ENCODE measurements at regions not wholly inside any gene's neighbourhood (a gene's known extent, or its start where the extent isn't known, plus 50 kb on each side); places are given as distances from the start of the nearest gene placed in this dataset.

DNA sequence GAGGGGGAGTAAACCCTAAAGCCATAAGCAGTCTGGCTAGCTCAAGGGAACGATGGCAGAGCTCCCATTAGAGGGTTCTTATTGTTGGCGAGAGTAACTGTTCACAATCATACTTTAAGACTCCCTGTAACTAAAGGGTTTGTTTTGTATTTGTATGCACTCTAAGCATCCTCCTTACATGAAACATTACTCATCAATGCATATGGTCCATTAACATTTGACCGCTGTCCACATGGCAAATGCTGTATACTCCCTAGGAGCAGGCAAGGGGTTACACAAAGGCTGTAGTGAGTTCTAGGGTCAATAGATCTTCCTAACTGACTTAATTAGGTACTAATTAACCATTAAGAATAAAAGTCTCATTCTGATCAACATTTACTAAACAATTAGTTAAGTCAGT lies 95.3 kb upstream of the MRPS30 start:
- H2AK5ac ChIP-seq (ENCODE audit: low read depth, low read length) = no peak overlapping the region
- ChIA-PET POLR2A (ENCODE audit: partially characterized antibody) (no interaction called here), CTCF (ENCODE audit: partially characterized antibody) (interaction anchor here (1.4 kb wide), 1 partner anchor 16 kb away, joined by 4 read pairs; no protein-coding TSS in a partner anchor)
- FAIRE-seq = no peak
- no peak overlapping the region for H2BK12ac ChIP-seq (ENCODE audit: low read depth, low read length)
- H3K9me3 ChIP-seq (ENCODE audit: insufficient read depth in 2 of 2, low read depth in 1 of 2, low read length in 1 of 2) = no peaks in the 10 kb centered on the region
- no peak overlapping the region for H2AFZ ChIP-seq (ENCODE audit: low read length)
- H3K23ac ChIP-seq (ENCODE audit: insufficient read length) = no peak overlapping the region
- no peaks in the 10 kb centered on the region for H3K4me1 ChIP-seq (replicated peaks in 1 of 4; ENCODE audit: control insufficient read depth in 3 of 4, insufficient read depth in 4 of 4, low read length in 3 of 4)
- no peak overlapping the region for H3K18ac ChIP-seq (ENCODE audit: extremely low read depth, low read length)
- no peaks in the 10 kb centered on the region; the same call in 1 of the 2 replicates for H3K23me2 ChIP-seq (ENCODE audit: low read depth, low read length)
- H3K4me3 ChIP-seq (ENCODE audit: extremely low read depth in 1 of 4, insufficient read depth in 2 of 4, low read depth in 3 of 4, low read length in 4 of 4) = no peak overlapping the region
- 94% methylated on average over 3 of the region's 3 CpGs; no CpG with 5 or more reads in 1 of the 2 experiments for WGBS, 2 experiments (ENCODE audit: extremely low coverage in 1 of 2, insufficient coverage in 1 of 2, insufficient read length in 1 of 2, insufficient replicate concordance in 2 of 2, low coverage in 1 of 2, low lambda C conversion rate in 2 of 2, missing lambda C conversion rate in 1 of 2)
- no peak overlapping the region for H3K27ac ChIP-seq (ENCODE audit: low read depth, low read length)
- no peak overlapping the region for H3K56ac ChIP-seq (replicated peaks; ENCODE audit: insufficient read length, low read depth, low read length)
- no peak overlapping the region for H3K14ac ChIP-seq (ENCODE audit: insufficient read length)
- no peaks in the 10 kb centered on the region for H4K20me1 ChIP-seq (replicated peaks in 1 of 2; ENCODE audit: control insufficient read depth in 1 of 2, insufficient read depth in 2 of 2, low read length in 2 of 2)
- TF ChIP-seq SRF (IDR thresholded peaks at IDR 0.05; ENCODE audit: low read depth, low read length) = no peak
- no peak for TF ChIP-seq MAFK (IDR thresholded peaks at IDR 0.05; ENCODE audit: low read depth, low read length)
- no peak for TF ChIP-seq RAD21 (IDR thresholded peaks at IDR 0.05 in 1 of 2, conservative IDR thresholded peaks at IDR 0.05 in 1 of 2; ENCODE audit: low read depth in 2 of 2, low read length in 2 of 2)
- no peak for TF ChIP-seq HDAC2 (IDR thresholded peaks at IDR 0.05; ENCODE audit: borderline replicate concordance in 1 of 2, low read depth in 2 of 2, low read length in 2 of 2)
- H3K4me2 ChIP-seq (ENCODE audit: insufficient read depth in 1 of 2, low read depth in 2 of 2, low read length in 2 of 2) = no peak overlapping the region
- H2BK15ac ChIP-seq (ENCODE audit: low read length) = no peak overlapping the region
- no peak overlapping the region for H3K4ac ChIP-seq (replicated peaks; ENCODE audit: insufficient read length, low read depth, low read length)
- no peak overlapping the region for H4K5ac ChIP-seq (ENCODE audit: insufficient read length, low read depth, low read length)
- H3K36me3 ChIP-seq (ENCODE audit: control insufficient read depth in 2 of 4, insufficient read depth in 4 of 4, low read length in 3 of 4) = no peaks in the 10 kb centered on the region
- no peak overlapping the region for H4K91ac ChIP-seq (replicated peaks; ENCODE audit: insufficient read length, low read length)
- no peak overlapping the region for H2BK120ac ChIP-seq (replicated peaks; ENCODE audit: low read depth, low read length)
- no peaks in the 10 kb centered on the region for H3K27me3 ChIP-seq (replicated peaks in 1 of 4; ENCODE audit: control insufficient read depth in 3 of 4, extremely low read depth in 1 of 4, insufficient read depth in 3 of 4, low read length in 3 of 4)
- H2BK20ac ChIP-seq (ENCODE audit: low read length) = no peak overlapping the region
- DNase-seq (ENCODE audit: low read depth in 1 of 2, low spot score in 2 of 2) = no peak
- H3K79me1 ChIP-seq (ENCODE audit: low read depth, low read length) = no peaks in the 10 kb centered on the region
- no peak overlapping the region for H4K8ac ChIP-seq (ENCODE audit: extremely low read depth, insufficient read depth, low read length)
- H3K9ac ChIP-seq (replicated peaks in 1 of 4; ENCODE audit: extremely low read depth in 1 of 4, low read depth in 3 of 4, low read length in 3 of 4) = no peak overlapping the region
- no peak overlapping the region for H2BK5ac ChIP-seq (ENCODE audit: low read depth, low read length)
- H3K79me2 ChIP-seq (ENCODE audit: control insufficient read depth in 1 of 2, insufficient read depth in 2 of 2, low read length in 2 of 2) = no peaks in the 10 kb centered on the region

All from H1 (cell line).